M059J (cell line): ENCODE measurements at regions not wholly inside any gene's neighbourhood (a gene's known extent, or its start where the extent isn't known, plus 50 kb on each side); places are given as distances from the start of the nearest gene placed in this dataset.
"Not testable (repeated sequence)": the region's sequence is repeated elsewhere in the genome, so short reads cannot be mapped to it uniquely, and the experiment has no call there.

ENCODE experiments used
- DNase-seq: peaks from one replicate; pipeline ENCODE4 v3.0.0-alpha.2; 2012; ENCODE audit warnings: low read depth

DNA sequence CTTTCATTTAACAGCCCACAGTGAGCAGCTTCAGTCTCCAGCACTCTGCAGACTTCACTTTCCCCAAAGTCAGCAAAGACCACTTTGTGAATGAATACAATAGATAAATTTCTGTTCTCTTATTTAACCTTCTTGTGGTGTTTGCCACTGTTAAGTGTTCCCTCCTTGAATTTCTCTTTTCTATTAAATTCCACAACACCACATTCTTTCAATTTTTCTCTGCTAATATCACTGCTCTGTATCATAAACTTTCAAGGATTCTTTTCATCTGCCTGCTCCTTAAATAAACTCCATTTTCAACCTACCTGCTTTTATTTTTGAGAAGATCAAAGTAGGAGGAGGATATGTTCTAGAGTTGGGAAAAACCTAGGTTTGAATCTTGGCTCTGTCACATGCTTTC, 739.5 kb upstream of the GRAMD2B start:
- no peak for DNase-seq

DNA sequence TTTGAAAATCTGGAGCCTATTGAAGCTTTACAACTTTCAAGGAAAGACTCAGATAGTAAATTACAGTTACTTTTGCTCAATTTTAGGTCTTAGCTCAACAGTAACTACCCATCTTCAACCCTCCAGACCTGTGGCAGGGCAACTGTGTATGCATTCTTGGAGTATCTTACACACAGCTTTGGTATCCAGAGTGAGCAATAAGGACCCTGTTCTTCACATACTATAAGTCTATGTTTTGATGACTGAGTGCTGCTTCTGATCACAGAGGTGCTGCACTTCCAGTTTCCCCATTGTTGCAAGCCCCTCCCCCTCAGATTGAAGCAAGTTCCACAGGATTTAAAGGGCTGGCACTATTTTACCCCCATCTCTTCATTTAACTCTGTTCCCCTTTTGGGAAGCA, 737.4 kb upstream of the GRAMD2B start:
- DNase-seq: no peak

DNA sequence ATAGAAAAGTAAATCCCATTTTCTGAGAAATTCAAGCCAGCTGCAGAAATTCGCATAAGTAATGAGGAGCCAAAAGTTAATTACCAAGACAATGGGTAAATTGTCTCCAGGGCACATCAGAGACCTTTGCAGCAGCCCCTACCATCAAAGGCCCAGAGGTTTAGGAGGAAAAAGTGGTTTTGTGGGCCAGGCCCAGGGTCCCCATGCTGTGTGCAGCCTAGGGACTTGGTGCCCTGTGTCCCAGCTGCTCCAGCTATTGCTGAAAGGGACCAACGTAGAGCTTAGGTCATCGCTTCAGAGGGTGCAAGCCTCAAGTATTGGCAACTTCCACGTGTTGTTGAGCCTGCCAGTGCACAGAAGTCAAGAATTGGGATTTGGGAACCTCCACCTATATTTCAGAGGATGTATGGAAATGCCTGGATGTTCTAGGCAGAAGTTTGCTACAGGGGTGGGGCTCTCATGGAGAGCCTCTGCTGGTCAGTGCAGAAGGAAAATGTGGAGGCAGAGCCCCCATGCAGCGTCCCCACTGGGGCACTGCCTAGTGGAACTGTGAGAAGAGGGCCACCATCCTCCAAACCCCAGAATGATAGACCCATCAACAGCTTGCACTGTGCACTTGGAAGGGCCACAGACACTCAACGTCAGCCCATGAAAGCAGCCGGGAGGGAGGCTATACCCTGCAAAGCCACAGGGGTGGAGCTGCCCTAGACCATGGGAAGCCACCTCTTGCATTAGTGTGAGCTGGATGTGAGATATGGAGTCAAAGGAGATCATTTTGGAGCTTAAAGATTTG, 731.3 kb upstream of the GRAMD2B start:
- not testable (repeated sequence) for DNase-seq

DNA sequence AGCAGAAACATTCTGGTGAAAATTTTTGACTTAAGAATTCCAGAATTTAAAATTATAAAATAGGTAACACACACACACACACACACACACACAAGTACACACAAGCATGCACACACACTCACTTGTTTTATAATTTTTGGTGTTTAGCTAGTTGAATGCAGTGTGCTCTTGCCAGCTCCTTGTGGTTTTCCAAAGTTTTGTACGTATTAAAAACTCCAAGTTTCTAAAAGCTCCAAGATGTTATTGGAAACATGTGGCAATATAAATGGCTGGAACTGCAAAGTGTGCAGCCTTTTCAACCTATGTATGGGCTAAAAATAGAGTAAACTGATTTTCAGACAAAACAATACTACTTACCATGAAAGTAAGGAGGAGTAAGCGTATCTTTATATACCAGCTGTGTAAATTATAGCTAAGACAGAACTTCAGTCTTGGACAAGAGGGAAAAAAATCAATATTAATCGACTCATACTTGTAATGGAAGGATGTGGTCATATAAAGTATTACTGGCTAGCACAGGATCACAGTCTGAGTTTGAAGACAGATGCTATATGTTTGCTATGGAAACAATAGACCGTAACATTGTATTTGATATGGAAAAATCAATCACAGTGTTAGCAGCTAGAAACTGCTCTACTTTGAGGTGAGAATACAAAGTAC, 727.1 kb upstream of the GRAMD2B start:
- DNase-seq: peak; percentile 33

DNA sequence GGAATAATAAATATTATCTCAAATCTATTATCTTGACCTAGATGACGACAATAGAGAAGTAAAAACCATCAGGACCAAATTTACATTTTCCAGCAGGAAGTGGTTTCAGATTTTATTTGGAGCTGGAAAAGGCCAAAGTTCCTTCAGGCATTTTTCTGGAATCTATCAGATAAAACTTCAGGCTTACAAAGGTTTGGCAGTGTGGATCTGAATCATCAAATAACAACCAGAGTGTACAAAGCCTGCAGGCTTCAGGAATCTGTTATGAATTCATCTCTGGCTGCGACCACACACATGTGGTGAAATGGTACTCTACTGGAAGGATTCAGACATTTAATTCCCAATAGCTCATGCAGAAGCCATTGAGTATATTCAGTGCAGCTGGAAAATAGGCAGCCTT, 726.4 kb upstream of the GRAMD2B start:
- DNase-seq: peak; percentile 92

DNA sequence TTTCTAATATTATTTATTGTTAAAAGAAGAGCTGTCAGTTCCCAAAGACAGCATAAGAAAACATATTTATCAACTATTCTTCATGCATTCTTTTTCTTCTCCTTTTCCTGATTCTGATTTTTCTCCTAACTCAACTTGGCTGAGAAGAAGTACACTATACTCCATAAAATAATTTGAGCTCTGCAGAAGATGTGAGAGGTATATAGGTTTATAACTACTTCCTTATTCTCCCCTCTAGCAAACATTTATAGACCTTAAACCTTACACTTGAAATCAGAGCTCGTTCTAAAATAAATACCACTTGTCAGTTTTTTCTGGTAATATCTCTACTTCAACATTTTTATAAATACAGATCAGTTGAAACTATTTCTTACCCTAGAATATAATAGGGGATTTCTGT, 724.8 kb upstream of the GRAMD2B start:
- DNase-seq: no peak

DNA sequence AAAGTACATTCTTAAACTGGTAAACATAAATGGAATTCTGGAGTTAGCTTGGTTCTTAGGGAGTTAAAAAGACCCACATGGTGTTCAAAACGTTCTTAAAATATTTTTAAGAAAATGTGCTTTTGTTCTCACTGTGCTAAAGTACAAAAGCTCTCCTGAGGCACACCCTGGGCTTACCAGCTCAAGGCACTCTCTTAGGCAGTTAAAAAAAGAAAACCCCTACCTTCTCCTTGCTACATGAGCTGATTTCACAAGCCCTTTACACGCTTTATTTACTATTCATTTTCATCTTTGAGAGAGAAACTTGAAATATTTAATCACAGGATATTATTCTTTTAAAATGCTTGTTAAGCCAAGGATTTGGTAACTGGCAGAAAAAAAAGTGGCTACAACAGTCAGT, 723.3 kb upstream of the GRAMD2B start:
- no peak for DNase-seq

DNA sequence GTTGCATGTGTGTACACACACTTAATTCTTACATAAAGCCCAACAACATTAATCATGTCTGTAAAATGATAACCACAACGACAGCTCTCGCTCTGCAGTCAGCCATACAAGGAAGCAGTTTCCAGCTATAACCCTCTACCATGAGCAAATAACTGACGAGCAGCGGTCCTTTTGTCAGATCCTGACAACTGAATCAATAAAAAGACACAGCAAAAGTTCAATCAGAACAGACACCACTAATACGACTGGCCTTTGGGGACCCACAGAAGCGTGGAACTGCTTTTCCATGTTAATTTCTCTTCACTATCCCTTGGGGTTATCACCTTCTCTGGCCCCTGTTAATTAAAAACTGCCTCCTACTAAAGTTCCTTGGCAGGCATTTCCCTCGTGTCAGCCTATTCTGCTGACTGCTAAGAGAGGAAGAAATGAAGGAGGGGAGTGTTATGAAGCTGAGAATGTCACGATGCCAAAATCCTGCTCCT, 722.8 kb upstream of the GRAMD2B start:
- peak; percentile 46 for DNase-seq

DNA sequence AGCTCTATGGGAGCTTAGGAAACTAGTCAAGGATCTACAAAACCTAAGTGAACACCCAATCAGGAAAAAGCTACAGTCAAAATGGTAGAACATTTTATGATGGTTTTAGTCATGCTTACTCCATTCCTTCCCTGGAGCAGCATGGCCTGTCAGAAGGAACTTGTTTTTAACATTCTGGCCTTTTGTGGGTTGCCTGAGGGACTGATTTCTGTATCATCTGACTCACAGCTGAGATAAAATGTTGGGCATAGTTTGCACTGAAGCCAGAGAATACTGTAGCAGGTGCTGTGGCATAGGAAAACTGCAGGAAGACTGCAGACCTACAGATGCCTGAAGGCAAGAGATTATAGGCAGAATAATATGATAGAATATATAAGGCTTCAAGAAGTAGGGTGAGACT, 719.6 kb upstream of the GRAMD2B start:
- peak; percentile 86 for DNase-seq

DNA sequence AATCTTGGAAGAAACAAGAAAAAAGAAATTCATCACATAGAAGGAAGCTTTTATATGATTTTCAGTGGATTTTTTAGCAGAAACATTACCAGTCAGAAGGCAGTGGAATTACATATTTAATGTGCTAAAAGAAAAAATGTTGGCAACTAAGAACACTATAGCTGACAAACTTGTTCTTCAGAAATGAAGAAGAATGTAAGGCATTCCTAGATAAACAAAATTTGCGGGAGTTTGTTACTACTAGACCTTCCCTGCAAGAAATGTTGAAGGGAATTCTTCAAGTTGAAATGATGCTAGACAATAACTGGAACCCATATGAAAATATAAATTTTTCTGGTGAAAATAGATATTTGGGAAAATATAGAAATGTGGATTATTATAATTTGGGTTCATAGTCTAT, 718.3 kb upstream of the GRAMD2B start:
- no peak for DNase-seq

DNA sequence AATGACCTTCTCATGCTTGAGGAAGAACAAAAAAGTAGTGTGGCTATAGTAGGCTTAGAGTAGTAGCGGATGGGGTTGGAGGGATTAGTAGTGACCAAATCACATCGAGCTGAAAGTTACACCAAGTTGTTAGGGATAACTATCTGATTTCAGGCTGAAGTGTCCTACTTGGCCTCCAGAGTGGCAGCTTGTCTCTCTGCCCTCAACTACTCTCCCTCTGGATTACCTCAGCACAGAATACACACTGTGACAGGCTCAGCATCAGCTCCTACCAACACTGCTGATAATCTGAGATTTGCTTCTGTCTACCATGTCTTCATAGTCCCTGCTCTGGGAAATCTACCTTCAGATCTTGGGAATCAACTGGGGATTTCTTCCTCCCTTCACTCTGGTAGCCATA, 714.6 kb upstream of the GRAMD2B start:
- no peak for DNase-seq

DNA sequence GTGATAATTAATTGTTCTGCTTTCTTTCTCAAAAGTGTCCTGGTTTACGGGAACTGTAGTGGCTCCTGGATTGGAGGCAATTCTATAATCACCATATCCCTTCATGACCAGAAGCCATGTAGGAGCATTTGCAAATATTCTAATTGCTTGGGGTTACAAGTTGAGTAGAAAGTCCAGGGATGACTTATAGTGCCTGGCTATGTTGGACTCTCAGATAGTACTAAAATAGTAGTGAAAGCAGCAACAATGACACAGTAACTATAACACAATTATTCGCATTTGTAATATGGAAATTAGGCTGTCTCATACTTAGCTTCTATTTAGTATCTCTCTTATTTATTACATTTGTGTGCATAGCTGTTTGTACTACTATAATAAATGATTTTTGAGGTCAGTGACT, 712.5 kb upstream of the GRAMD2B start:
- no peak for DNase-seq

DNA sequence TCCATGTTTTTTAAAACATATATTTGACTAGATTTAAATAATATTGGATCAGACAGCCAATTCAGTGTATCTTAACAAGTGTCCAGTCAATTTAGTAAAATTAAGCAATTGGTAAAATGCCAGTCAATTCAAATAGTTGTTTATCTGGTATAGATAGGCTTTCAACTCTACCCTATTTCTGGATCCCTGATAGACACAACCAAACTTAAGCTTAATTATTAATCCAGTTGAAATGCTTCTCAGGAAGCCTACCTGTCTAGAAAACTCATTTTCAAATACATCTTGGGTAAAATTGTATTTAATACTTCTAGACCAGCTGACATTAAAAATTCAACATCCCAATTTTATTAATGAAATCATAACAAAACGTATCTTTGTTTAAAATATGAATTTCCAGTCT, 710.8 kb upstream of the GRAMD2B start:
- no peak for DNase-seq

DNA sequence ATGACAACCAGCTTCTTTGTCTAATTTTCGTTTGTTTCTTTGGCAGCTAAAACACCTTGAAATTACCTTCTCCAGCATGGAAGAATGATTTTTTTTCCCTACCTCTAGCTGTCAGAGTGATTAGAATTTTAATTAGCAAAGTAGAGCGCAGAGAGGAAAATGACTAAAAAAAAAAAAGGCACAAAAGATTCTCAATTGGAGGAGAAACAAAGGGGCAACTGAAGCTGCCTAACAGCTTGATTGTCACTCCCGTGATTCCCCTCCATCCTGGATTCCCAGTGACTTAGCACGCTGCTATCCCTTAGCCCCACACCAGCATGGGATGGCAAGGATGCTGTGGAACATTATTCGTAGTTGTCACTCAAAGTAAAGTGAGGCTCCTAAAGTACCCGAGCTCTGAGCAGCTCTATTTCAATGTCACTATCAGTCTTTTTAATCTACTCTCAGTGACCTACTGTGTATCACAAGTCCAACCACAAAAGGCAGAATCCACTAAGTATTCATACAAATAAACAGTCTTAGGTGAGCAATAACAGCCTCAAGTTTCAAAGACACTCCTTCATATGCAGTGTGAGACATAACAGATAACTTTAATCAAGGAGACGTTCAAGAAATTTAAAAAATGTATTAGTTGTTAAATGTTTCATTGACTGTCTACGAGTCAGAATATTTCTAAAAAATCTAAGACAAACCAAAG, 710.0 kb upstream of the GRAMD2B start:
- DNase-seq: peak; percentile 60

DNA sequence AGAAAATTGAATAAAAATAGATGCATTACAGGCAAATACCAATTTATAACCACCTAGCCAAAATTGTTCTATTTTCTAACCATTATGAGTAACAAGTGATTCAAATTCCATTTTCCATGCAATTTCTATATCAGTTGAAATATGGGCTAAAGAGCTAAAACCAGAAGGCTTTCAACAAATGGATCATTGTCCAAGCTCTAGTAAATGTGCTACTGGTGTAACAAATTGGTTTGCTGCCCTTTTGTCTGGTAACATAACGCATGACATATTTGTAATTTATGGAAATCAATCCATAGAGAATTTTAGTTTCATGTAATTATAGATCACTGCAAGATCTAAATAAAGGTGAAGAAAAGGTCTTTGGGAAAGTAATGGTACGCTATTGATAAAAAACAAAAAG, 708.0 kb upstream of the GRAMD2B start:
- no peak for DNase-seq

DNA sequence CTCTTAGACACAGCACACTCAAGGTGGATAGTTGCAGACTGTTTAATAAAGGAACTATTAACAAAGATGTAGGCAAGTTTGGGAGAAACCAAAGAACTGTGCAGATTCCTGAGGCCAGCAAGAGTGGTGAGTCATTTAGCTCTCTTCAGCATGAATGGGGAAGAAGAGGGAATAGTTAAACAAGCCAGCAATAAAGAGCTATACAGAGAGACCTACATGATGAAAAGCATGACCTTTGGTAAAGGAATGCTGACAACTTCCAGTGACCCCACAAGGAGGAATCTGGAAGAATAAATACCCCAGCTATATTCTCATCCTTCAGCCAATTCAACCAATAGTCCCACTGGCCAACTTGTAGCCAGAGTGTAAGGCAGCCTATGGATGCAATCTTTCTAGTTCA, 706.0 kb upstream of the GRAMD2B start:
- DNase-seq: peak; percentile 85

DNA sequence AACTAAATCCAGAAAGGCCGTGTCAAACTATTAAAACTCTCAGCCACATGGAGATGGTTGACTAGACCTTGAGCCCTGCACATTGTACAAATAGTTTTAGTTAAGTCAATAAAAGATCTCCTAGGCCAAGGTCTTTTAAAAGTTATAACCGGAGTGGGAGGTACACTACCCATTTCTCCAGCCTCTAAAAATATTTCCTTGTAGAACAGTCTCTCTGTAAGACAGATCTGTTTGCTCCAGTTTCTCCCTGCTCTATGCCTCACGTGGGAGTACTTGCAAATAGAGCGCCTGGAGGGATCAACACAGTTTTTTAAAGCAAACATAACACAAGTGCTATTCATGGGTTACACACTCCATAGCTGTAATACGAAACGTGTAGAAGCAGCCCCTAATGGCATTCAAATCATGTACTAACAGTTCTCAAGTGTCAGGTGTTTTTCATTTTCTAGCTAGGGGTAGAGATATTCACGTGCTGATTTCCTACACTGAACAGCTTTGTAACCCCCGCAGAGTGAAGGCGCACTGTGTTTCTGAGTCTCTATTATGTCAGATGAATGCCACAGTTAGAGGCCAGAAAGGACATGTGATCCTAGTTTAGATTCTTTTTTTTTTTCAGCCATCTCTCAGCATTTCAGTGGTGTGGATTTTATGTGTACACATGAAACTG, 703.4 kb upstream of the GRAMD2B start:
- DNase-seq: no peak

DNA sequence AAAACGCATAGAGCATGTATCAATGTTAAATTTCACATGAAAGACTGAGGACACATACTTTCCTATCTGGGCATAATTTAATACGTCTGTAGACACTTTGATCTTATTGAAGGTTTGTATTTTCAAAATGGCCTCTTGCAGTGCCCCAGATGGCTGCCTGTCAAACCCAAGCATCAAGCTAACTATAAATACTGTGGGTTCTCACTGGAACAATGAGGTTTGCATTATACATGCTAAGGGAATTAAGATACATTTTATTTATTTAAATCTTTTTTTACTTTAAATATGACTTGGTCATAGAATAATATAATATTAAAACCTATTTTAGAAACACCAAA, 702.9 kb upstream of the GRAMD2B start:
- no peak for DNase-seq

DNA sequence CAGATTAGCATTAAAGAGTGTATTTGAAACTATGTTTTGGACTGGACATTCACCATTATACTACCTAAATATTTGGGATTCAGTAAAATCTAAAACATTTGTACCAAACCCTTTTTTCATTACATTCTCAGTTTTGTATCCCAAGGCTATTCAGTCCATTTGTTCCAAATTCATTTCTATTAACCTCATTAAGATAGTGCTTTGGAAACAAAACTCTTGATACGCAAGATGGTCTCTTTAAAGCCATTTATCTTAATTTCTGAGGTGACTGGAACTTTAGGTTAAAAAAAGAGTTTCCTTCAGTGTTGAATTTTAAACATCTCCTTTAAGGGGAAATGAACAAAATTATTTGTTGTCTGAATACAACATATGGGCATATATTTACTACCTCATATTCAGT, 702.5 kb upstream of the GRAMD2B start:
- no peak for DNase-seq

DNA sequence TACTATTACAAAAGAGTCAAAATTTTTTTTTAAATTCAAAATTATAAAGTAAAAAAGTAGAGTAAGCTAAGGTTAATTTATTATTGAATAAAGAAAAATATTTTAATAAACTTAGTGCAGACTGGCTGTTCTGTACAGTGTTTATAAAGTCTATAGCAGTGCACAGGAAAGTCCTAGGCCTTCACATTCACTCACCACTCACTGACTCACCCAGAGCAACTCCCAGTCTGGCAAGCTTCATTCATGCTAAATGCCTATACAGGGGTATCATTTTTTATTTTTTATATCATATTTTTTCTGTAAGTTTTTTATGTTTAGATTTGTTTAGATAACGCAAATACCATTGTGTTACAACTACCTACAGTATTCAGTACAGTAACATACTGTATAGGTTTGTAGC, 700.7 kb upstream of the GRAMD2B start:
- no peak for DNase-seq

DNA sequence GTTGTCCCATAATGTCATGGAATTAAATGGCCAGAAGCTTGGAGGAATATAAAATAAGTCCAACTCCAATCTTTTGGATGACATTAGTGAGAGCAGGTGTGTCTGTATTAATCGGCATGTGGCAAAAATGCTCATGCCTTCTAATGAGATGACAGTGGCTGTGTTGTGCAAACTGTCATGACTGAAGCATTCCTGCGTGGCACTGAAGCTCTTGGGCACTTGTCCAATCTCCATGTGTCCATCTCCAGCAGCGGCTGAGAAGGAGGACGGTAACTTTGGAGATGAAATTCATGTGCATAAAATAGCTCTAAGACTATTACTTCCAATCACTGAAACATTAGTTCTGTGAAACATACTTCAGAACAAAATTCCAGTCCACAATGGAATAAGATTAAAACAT, 697.5 kb upstream of the GRAMD2B start:
- no peak for DNase-seq

DNA sequence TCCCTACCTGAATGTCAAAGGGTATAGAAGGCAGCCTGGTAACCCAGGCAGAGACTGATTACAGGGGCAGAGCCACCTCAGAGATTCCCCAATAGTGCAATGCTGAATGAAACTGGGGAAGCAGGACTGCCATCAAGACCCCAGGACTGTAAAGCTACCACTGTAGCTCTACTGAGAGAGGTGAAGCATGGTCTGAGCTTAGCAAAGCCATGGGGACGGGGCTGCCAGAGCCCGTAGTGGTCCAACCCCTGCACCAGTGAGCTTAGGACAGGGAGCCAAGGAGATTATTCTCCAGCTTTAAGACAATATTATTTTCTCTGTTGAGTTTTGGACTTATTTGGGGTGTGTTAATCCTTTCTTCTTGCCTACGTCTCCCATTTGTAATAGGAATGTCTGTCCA, 679.3 kb upstream of the GRAMD2B start:
- no peak for DNase-seq

DNA sequence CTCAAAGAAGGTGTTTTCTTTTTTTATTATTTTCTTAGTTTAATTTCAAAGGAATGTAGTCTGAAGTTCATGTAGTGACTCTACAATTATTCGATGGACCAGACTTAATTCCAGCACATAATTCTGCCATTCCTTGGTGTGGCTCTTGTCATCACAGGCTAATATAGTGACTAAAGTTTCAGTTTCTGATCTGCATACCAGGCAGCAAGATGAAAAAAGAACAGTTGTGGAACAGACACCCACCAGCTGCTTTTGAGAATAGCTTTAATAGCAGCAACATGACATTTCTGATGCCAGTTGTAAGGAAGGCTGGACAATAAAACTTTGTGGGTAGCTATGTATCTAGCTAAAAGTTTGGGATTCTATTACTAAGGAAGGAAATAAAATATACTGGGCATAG, 676.3 kb upstream of the GRAMD2B start:
- no peak for DNase-seq
